Smooth muscle cell (in vitro differentiated cells): ENCODE measurements at regions not wholly inside any gene's neighbourhood (a gene's known extent, or its start where the extent isn't known, plus 50 kb on each side); places are given as distances from the start of the nearest gene placed in this dataset.

Experiments used
- DNase-seq: peaks from one replicate; lab custom pipeline; 2025; ENCODE audit not compliant: unreplicated experiment; lab: John Stamatoyannopoulos, UW
- H2AFZ ChIP-seq: fragments of 200-600 bp; sonication (generic); 2 replicates; pipeline ENCODE4 v1.6.0; 2016; ENCODE audit warnings: antibody characterized with exemption, low read depth, mild to moderate bottlenecking
- H3F3A ChIP-seq: fragments of 200-600 bp; sonication (generic); 2 replicates; pipeline ENCODE4 v1.6.0; 2017; ENCODE audit warnings: antibody characterized with exemption, low read depth
- H3K27ac ChIP-seq: fragments of 200-600 bp; sonication (generic); 2 replicates; pipeline ENCODE4 v1.5.1; 2016; ENCODE audit warnings: low read depth, mild to moderate bottlenecking
- H3K27me3 ChIP-seq: fragments of 200-600 bp; sonication (generic); 2 replicates; pipeline ENCODE4 v1.6.1; 2016; ENCODE audit warnings: low read depth, mild to moderate bottlenecking
- H3K36me3 ChIP-seq: fragments of 200-600 bp; sonication (generic); 2 replicates; pipeline ENCODE4 v1.5.1; 2016; ENCODE audit warnings: low read depth
- H3K4me1 ChIP-seq: fragments of 200-600 bp; sonication (generic); 2 replicates; pipeline ENCODE4 v1.5.1; 2016; ENCODE audit warnings: low read depth
- H3K4me2 ChIP-seq: fragments of 200-600 bp; sonication (generic); 2 replicates; pipeline ENCODE4 v1.6.0; 2016; ENCODE audit warnings: mild to moderate bottlenecking
- H3K4me3 ChIP-seq: fragments of 200-600 bp; sonication (generic); 2 replicates; pipeline ENCODE4 v1.5.1; 2016; ENCODE audit warnings: mild to moderate bottlenecking
- H3K79me2 ChIP-seq: fragments of 200-600 bp; sonication (generic); 2 replicates; pipeline ENCODE4 v1.6.0; 2016; ENCODE audit warnings: low read depth, mild to moderate bottlenecking
- H3K9ac ChIP-seq: fragments of 200-600 bp; sonication (generic); 2 replicates; pipeline ENCODE4 v1.6.0; 2016; ENCODE audit warnings: low read depth
- H3K9me3 ChIP-seq: fragments of 200-600 bp; sonication (generic); replicated peaks from 2 replicates; pipeline ENCODE4 v1.5.1; 2016; ENCODE audit warnings: low read depth
- H4K20me1 ChIP-seq: fragments of 200-600 bp; sonication (generic); 2 replicates; pipeline ENCODE4 v1.6.0; 2016; ENCODE audit warnings: low read depth
- WGBS: methylation state at CpG from one replicate; pipeline ENCODE4 v1.1.7; 2016; ENCODE audit warnings: low lambda C conversion rate; 5-methylcytosine and 5-hydroxymethylcytosine counted together
- TF ChIP-seq, protein P1 (sequence below): fragments of 200-600 bp; sonication (generic); IDR thresholded peaks from 2 replicates; pipeline ENCODE4 v1.5.1; 2017; ENCODE audit warnings: borderline replicate concordance, mild to moderate bottlenecking, antibody characterized with exemption; ENCODE audit not compliant: insufficient read depth, poor library complexity, severe bottlenecking

GRCh38 chr1:178572604-178573003 is 59.7 kb downstream of the TEX35 start:
- Histone ChIP-seq H3K27me3 (no peaks in the 10 kb centered on the region), H2AFZ (no peak overlapping the region), H3K36me3 (no peaks in the 10 kb centered on the region), H3K9me3 (no peaks in the 10 kb centered on the region), H3K9ac (no peak overlapping the region), H3K27ac (no peak overlapping the region), H3K4me1 (no peaks in the 10 kb centered on the region), H3K4me3 (no peak overlapping the region), H4K20me1 (no peaks in the 10 kb centered on the region), H3K4me2 (no peak overlapping the region), H3K79me2 (no peaks in the 10 kb centered on the region), H3F3A (no peaks in the 10 kb centered on the region)
- no peak for DNase-seq
- TF ChIP-seq, protein P1, sequence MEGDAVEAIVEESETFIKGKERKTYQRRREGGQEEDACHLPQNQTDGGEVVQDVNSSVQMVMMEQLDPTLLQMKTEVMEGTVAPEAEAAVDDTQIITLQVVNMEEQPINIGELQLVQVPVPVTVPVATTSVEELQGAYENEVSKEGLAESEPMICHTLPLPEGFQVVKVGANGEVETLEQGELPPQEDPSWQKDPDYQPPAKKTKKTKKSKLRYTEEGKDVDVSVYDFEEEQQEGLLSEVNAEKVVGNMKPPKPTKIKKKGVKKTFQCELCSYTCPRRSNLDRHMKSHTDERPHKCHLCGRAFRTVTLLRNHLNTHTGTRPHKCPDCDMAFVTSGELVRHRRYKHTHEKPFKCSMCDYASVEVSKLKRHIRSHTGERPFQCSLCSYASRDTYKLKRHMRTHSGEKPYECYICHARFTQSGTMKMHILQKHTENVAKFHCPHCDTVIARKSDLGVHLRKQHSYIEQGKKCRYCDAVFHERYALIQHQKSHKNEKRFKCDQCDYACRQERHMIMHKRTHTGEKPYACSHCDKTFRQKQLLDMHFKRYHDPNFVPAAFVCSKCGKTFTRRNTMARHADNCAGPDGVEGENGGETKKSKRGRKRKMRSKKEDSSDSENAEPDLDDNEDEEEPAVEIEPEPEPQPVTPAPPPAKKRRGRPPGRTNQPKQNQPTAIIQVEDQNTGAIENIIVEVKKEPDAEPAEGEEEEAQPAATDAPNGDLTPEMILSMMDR, result no peak

DNA sequence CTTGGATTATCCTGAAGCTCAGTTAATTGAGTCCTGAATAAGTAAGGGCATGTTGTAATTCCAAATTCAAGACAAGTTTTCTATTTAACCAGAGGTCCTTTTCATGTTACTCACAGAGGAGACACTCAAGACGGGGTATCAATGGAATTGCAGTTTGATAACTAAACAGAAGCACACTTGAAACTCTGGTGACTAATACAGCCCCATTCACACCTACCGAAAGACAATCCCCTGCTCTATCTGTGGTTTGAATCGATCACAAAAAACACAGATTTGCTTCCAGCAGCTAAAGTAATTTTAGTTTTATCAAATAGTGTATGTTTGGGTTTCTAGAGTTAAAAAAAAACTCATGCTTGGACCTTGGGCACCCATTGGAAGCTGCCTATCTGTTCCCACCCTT is 60.4 kb downstream of the TEX35 start:
- H2AFZ ChIP-seq, result no peak overlapping the region
- H3K27me3 ChIP-seq, result no peaks in the 10 kb centered on the region
- DNase-seq, result no peak
- H4K20me1 ChIP-seq, result no peaks in the 10 kb centered on the region
- no peak overlapping the region for H3K9ac ChIP-seq
- H3K4me2 ChIP-seq, result no peak overlapping the region
- no peaks in the 10 kb centered on the region for H3K79me2 ChIP-seq
- WGBS, result 80% methylated on average over 3 of the region's 3 CpGs
- H3K4me3 ChIP-seq, result no peak overlapping the region
- no peaks in the 10 kb centered on the region for H3K36me3 ChIP-seq
- TF ChIP-seq, protein P1, result no peak
- no peaks in the 10 kb centered on the region for H3F3A ChIP-seq
- no peaks in the 10 kb centered on the region for H3K9me3 ChIP-seq
- H3K4me1 ChIP-seq, result no peaks in the 10 kb centered on the region
- no peak overlapping the region for H3K27ac ChIP-seq

GRCh38 chr1:178574345-178574744 is 61.4 kb downstream of the TEX35 start:
- Histone ChIP-seq H3K9ac (no peak overlapping the region), H3K27ac (no peak overlapping the region), H2AFZ (no peak overlapping the region), H3K4me3 (no peak overlapping the region), H3K4me2 (no peak overlapping the region), H3K9me3 (no peaks in the 10 kb centered on the region), H3F3A (no peaks in the 10 kb centered on the region), H3K79me2 (no peaks in the 10 kb centered on the region), H3K4me1 (no peaks in the 10 kb centered on the region), H3K36me3 (no peaks in the 10 kb centered on the region), H3K27me3 (peaks cover under 1% of the 10 kb centered on the region), H4K20me1 (no peaks in the 10 kb centered on the region)
- 95% methylated on average over 2 of the region's 2 CpGs for WGBS
- TF ChIP-seq, protein P1, result no peak
- no peak for DNase-seq

DNA sequence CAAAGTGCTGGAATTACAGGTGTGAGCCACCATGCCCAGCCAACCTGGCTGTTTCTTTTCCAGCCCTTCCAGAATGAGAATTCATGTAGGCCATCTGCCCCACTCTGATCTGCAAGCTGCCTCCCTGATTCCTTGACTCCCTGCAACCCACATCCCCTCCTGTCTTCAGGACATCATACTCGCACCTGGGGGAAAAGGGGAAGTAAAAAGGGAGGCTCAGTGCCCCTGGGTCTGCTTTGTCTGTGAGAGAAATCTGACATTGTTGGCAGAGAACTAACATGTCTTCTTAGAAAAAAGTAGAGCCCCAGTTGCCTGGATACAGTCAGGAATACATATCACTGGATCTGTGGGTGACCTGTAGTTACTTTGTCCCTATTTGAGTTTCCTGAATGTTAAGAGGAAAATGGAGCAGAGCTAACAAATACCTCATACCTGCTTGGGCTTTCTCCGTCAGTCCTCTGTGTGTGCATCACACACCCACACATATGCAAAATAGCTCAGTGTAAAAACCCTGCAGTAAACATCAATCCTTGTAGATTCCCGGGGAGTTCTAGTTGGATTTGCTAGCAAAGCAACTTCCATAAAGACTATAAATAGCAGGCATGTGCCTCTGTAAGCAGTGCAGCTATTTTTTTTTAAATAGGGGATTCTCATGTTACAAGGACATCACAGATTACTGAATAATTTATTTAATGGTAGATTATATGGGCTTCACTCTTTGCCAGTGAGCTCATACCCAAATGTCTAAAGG is 62.9 kb downstream of the TEX35 start:
- TF ChIP-seq, protein P1, result no peak
- H3K4me2 ChIP-seq, result peak overlapping the region; percentile 15
- H2AFZ ChIP-seq, result peak overlapping the region; percentile 59

More for the DNA sequence above, 62.9 kb downstream of the TEX35 start:
- Histone ChIP-seq H3K9me3 (no peaks in the 10 kb centered on the region), H3K36me3 (no peaks in the 10 kb centered on the region), H3K79me2 (no peaks in the 10 kb centered on the region), H3K4me3 (no peak overlapping the region), H3K9ac (no peak overlapping the region), H3K4me1 (peaks cover 4% of the 10 kb centered on the region), H3K27ac (no peak overlapping the region), H3K27me3 (peaks cover 3% of the 10 kb centered on the region), H4K20me1 (no peaks in the 10 kb centered on the region), H3F3A (no peaks in the 10 kb centered on the region)
- DNase-seq, result no peak
- WGBS, result 33% methylated on average over 3 of the region's 3 CpGs
